ENCODE measurements at regions not wholly inside any gene's neighbourhood (a gene's known extent, or its start where the extent isn't known, plus 50 kb on each side); places are given as distances from the start of the nearest gene placed in this dataset.

GRCh38 chr12:77161944-77162343 is 96.6 kb upstream of the E2F7 start:
- TF ChIP-seq CTCF (IDR thresholded peaks at IDR 0.05): no peak
- TF ChIP-seq RFX5 (IDR thresholded peaks at IDR 0.05): no peak
- TF ChIP-seq POLR2A (IDR thresholded peaks at IDR 0.05; ENCODE audit: low read length): no peak

Data from A549 (cell line).